Progenitor cell of endocrine pancreas (in vitro differentiated cells): ENCODE measurements at regions not wholly inside any gene's neighbourhood (a gene's known extent, or its start where the extent isn't known, plus 50 kb on each side); places are given as distances from the start of the nearest gene placed in this dataset.

Source experiments
- DNase-seq: peaks from one replicate; pipeline ENCODE4 v3.0.0; 2021; ENCODE audit warnings: low spot score; ENCODE audit not compliant: unreplicated experiment
- H3K27ac Mint-ChIP-seq: 2 replicates; pipeline ENCODE4 v1.8.0; 2021; ENCODE audit warnings: mild to moderate bottlenecking, moderate library complexity, mixed read lengths
- H3K27me3 Mint-ChIP-seq: 2 replicates; pipeline ENCODE4 v1.8.0; 2021; ENCODE audit warnings: mixed read lengths
- H3K36me3 Mint-ChIP-seq: 2 replicates; pipeline ENCODE4 v1.8.0; 2022; ENCODE audit warnings: mixed read lengths; ENCODE audit not compliant: insufficient read depth
- H3K4me1 Mint-ChIP-seq: 2 replicates; pipeline ENCODE4 v1.8.0; 2021; ENCODE audit warnings: low read depth, mixed read lengths
- H3K4me3 Mint-ChIP-seq: 2 replicates; pipeline ENCODE4 v1.8.0; 2021; ENCODE audit warnings: low read depth, mild to moderate bottlenecking, moderate library complexity, mixed read lengths
- H3K9me3 Mint-ChIP-seq: 2 replicates; pipeline ENCODE4 v1.8.0; 2021; ENCODE audit warnings: low read depth, mixed read lengths
- CTCF ChIP-seq: fragments of 200-600 bp; sonication (generic); IDR thresholded peaks from one replicate; pipeline ENCODE4 v1.5.0; 2021; ENCODE audit warnings: antibody characterized with exemption, mild to moderate bottlenecking; ENCODE audit not compliant: unreplicated experiment

- no peak overlapping the region for H3K27ac Mint-ChIP-seq
Observed at GRCh38 chr12:45654002-45654665, 75.4 kb upstream of the ARID2 start.

GRCh38 chr12:45655186-45655585, 74.3 kb upstream of the ARID2 start:
- DNase-seq = no peak
- no peaks in the 10 kb centered on the region for H3K9me3 Mint-ChIP-seq
- no peak for TF ChIP-seq CTCF
- no peaks in the 10 kb centered on the region for H3K27me3 Mint-ChIP-seq
- no peak overlapping the region for H3K27ac Mint-ChIP-seq
- H3K4me3 Mint-ChIP-seq = no peak overlapping the region
- no peaks in the 10 kb centered on the region for H3K36me3 Mint-ChIP-seq
- no peaks in the 10 kb centered on the region for H3K4me1 Mint-ChIP-seq

More at GRCh38 chr12:45654002-45654665, 75.4 kb upstream of the ARID2 start:
- Mint-ChIP-seq H3K27me3 (peaks cover 7% of the 10 kb centered on the region), H3K4me1 (no peaks in the 10 kb centered on the region), H3K36me3 (no peaks in the 10 kb centered on the region), H3K9me3 (peaks cover 3% of the 10 kb centered on the region), H3K4me3 (no peak overlapping the region)
- no peak for TF ChIP-seq CTCF
- no peak for DNase-seq

- no peak overlapping the region for H3K27ac Mint-ChIP-seq
- H3K9me3 Mint-ChIP-seq = no peaks in the 10 kb centered on the region
- no peak for TF ChIP-seq CTCF
- no peak for DNase-seq
- no peaks in the 10 kb centered on the region for H3K36me3 Mint-ChIP-seq
- H3K4me3 Mint-ChIP-seq = no peak overlapping the region
- H3K27me3 Mint-ChIP-seq = no peaks in the 10 kb centered on the region
- H3K4me1 Mint-ChIP-seq = no peaks in the 10 kb centered on the region
Observed at GRCh38 chr12:45655743-45656142, 73.8 kb upstream of the ARID2 start.

GRCh38 chr12:45658020-45658419, 71.5 kb upstream of the ARID2 start:
- no peaks in the 10 kb centered on the region for H3K27me3 Mint-ChIP-seq
- no peak overlapping the region for H3K27ac Mint-ChIP-seq
- DNase-seq = no peak
- no peak for TF ChIP-seq CTCF
- no peaks in the 10 kb centered on the region for H3K36me3 Mint-ChIP-seq
- H3K9me3 Mint-ChIP-seq = no peaks in the 10 kb centered on the region
- H3K4me3 Mint-ChIP-seq = no peak overlapping the region
- H3K4me1 Mint-ChIP-seq = no peaks in the 10 kb centered on the region

GRCh38 chr12:45660330-45660729, 69.2 kb upstream of the ARID2 start:
- Mint-ChIP-seq H3K36me3 (no peaks in the 10 kb centered on the region), H3K27ac (no peak overlapping the region), H3K4me3 (no peak overlapping the region), H3K4me1 (no peaks in the 10 kb centered on the region), H3K9me3 (no peaks in the 10 kb centered on the region), H3K27me3 (no peaks in the 10 kb centered on the region)
- no peak for DNase-seq
- no peak for TF ChIP-seq CTCF
